ENCODE measurements at regions not wholly inside any gene's neighbourhood (a gene's known extent, or its start where the extent isn't known, plus 50 kb on each side); places are given as distances from the start of the nearest gene placed in this dataset.

- no peak for TF ChIP-seq EGR1 (IDR thresholded peaks at IDR 0.05; ENCODE audit: low read depth)
- no peak for TF ChIP-seq ZFX (IDR thresholded peaks at IDR 0.05)
- no peak for TF ChIP-seq CTCF (IDR thresholded peaks at IDR 0.05 in 2 of 3, conservative IDR thresholded peaks at IDR 0.05 in 1 of 3; ENCODE audit: borderline replicate concordance in 1 of 3, insufficient read depth in 1 of 3, low read depth in 2 of 3, low read length in 2 of 3)
- TF ChIP-seq REST (IDR thresholded peaks at IDR 0.05; ENCODE audit: low read depth): no peak
These were observed 89.7 kb upstream of the YWHAQ start for GRCh38 chr2:9720352-9721093.

Data from HCT116 (cell line).